Stimulated activated CD4-positive, alpha-beta T cell treated with anti-CD3 and anti-CD28 coated beads, Interleukin-15, amount 100 ng/mL, for 24 hours (primary cell): ENCODE measurements at regions not wholly inside any gene's neighbourhood (a gene's known extent, or its start where the extent isn't known, plus 50 kb on each side); places are given as distances from the start of the nearest gene placed in this dataset.

Experiments
- DNase-seq: peaks from one replicate; pipeline ENCODE4 v3.0.0-alpha.2; 2020

- no peak for DNase-seq
Observed at GRCh38 chr2:155748131-155748530, 584.4 kb downstream of the NR4A2 start.

- no peak for DNase-seq
Observed at GRCh38 chr2:155747531-155747930, 585.0 kb downstream of the NR4A2 start.

- no peak for DNase-seq
Observed at GRCh38 chr2:155733091-155733853, 599.2 kb downstream of the NR4A2 start.

GRCh38 chr2:155730804-155731203, 601.7 kb downstream of the NR4A2 start:
- no peak for DNase-seq

GRCh38 chr2:155727187-155727895, 605.2 kb downstream of the NR4A2 start:
- no peak for DNase-seq

- DNase-seq = no peak
Observed at GRCh38 chr2:155722290-155722689, 610.2 kb downstream of the NR4A2 start.

- no peak for DNase-seq
Observed at GRCh38 chr2:155715705-155716104, 616.8 kb downstream of the NR4A2 start.

GRCh38 chr2:155714983-155715382, 617.5 kb downstream of the NR4A2 start:
- DNase-seq = no peak

- DNase-seq = no peak
Observed at GRCh38 chr2:155708071-155708470, 624.5 kb downstream of the NR4A2 start.

- no peak for DNase-seq
Observed at GRCh38 chr2:155703917-155704316, 628.6 kb downstream of the NR4A2 start.

- DNase-seq = no peak
Observed at GRCh38 chr2:155703048-155703447, 629.5 kb downstream of the NR4A2 start.

- DNase-seq = no peak
Observed at GRCh38 chr2:155701721-155702120, 630.8 kb downstream of the NR4A2 start.

GRCh38 chr2:155696571-155696970, 636.0 kb downstream of the NR4A2 start:
- DNase-seq = no peak

- no peak for DNase-seq
Observed at GRCh38 chr2:155695505-155695904, 637.0 kb downstream of the NR4A2 start.

- DNase-seq = no peak
Observed at GRCh38 chr2:155692856-155693255, 639.7 kb downstream of the NR4A2 start.

GRCh38 chr2:155692106-155692505, 640.4 kb downstream of the NR4A2 start:
- DNase-seq = no peak

GRCh38 chr2:155690785-155691184, 641.7 kb downstream of the NR4A2 start:
- no peak for DNase-seq

- no peak for DNase-seq
Observed at GRCh38 chr2:155689791-155690190, 642.7 kb downstream of the NR4A2 start.

GRCh38 chr2:155687181-155687580, 645.3 kb downstream of the NR4A2 start:
- no peak for DNase-seq

GRCh38 chr2:155679647-155680046, 652.9 kb downstream of the NR4A2 start:
- DNase-seq = no peak

- no peak for DNase-seq
Observed at GRCh38 chr2:155675920-155676319, 656.6 kb downstream of the NR4A2 start.

GRCh38 chr2:155665704-155666103, 666.8 kb downstream of the NR4A2 start:
- DNase-seq = no peak

- DNase-seq = no peak
Observed at GRCh38 chr2:155663265-155663664, 669.3 kb downstream of the NR4A2 start.

- no peak for DNase-seq
Observed at GRCh38 chr2:155662224-155662623, 670.3 kb downstream of the NR4A2 start.

GRCh38 chr2:155653176-155653575, 679.3 kb downstream of the NR4A2 start:
- DNase-seq = no peak
